BE2C (cell line): ENCODE measurements at regions not wholly inside any gene's neighbourhood (a gene's known extent, or its start where the extent isn't known, plus 50 kb on each side); places are given as distances from the start of the nearest gene placed in this dataset.

Experiments
- DNase-seq: peaks from one replicate; pipeline ENCODE4 v3.0.0-alpha.2; 2020
- H3K27me3 ChIP-seq: fragments of 250-450 bp; sonication (Bioruptor Pico); 2 replicates; pipeline ENCODE4 v1.5.1; 2020; ENCODE audit warnings: mild to moderate bottlenecking
- H3K36me3 ChIP-seq: fragments of 250-450 bp; sonication (Bioruptor Pico); 2 replicates; pipeline ENCODE4 v1.5.1; 2020; ENCODE audit warnings: mild to moderate bottlenecking
- H3K4me1 ChIP-seq: fragments of 250-450 bp; sonication (Bioruptor Pico); 2 replicates; pipeline ENCODE4 v1.5.1; 2020
- H3K4me3 ChIP-seq: 2 replicates; pipeline ENCODE4 v1.5.1; 2011; ENCODE audit warnings: low read depth, low read length
- H3K9me3 ChIP-seq: fragments of 250-450 bp; sonication (Bioruptor Pico); 2 replicates; pipeline ENCODE4 v1.5.1; 2020
- TF ChIP-seq, protein P1 (sequence below): IDR thresholded peaks from 2 replicates; pipeline ENCODE4 v1.5.1; 2012; ENCODE audit warnings: mild to moderate bottlenecking, low read depth, low read length

DNA sequence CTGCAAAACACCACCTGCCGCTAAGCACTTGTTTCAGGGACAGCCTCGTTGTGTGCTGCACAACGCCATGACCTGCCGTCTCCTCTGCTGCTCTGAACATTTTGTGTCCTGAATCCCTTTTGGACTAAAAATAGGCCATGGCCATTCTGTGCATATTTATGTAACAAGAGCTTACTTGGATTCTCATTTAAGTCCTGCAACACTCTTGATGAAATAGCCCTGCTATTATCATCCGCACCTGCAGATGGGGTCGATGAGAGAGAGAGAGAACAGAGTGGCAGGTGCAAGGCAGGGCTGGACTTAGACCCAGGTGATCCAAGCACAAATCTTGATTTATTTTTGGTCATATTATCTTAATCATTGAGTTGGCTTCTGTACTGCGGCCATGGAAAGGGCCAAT, 121.2 kb upstream of the PRKCQ start:
- TF ChIP-seq, protein P1, sequence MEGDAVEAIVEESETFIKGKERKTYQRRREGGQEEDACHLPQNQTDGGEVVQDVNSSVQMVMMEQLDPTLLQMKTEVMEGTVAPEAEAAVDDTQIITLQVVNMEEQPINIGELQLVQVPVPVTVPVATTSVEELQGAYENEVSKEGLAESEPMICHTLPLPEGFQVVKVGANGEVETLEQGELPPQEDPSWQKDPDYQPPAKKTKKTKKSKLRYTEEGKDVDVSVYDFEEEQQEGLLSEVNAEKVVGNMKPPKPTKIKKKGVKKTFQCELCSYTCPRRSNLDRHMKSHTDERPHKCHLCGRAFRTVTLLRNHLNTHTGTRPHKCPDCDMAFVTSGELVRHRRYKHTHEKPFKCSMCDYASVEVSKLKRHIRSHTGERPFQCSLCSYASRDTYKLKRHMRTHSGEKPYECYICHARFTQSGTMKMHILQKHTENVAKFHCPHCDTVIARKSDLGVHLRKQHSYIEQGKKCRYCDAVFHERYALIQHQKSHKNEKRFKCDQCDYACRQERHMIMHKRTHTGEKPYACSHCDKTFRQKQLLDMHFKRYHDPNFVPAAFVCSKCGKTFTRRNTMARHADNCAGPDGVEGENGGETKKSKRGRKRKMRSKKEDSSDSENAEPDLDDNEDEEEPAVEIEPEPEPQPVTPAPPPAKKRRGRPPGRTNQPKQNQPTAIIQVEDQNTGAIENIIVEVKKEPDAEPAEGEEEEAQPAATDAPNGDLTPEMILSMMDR, result no peak
- H3K36me3 ChIP-seq, result no peaks in the 10 kb centered on the region
- H3K9me3 ChIP-seq, result no peaks in the 10 kb centered on the region
- no peak overlapping the region for H3K4me3 ChIP-seq
- no peaks in the 10 kb centered on the region for H3K27me3 ChIP-seq
- DNase-seq, result no peak
- no peaks in the 10 kb centered on the region for H3K4me1 ChIP-seq

DNA sequence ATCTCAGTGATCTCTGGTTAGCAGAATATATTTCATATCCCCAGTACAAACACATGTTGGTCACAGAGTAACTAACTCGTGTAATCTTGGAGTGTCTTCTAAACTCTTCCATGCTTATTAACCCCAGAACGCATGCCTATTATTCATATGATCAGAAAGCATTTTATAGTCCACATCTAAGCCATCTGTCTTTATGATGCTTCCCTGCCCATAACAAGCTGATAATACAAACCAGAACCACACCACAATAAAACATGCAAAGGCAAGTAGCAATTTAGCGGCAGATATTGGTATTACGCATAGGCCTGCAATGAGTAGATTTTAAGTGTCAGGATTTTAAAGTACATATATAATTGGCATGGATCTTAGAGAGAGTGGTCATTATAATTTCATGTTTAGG, 120.0 kb upstream of the PRKCQ start:
- Histone ChIP-seq H3K36me3 (no peaks in the 10 kb centered on the region), H3K4me1 (no peaks in the 10 kb centered on the region), H3K4me3 (no peak overlapping the region), H3K27me3 (no peaks in the 10 kb centered on the region), H3K9me3 (no peaks in the 10 kb centered on the region)
- no peak for DNase-seq
- TF ChIP-seq, protein P1, result no peak

DNA sequence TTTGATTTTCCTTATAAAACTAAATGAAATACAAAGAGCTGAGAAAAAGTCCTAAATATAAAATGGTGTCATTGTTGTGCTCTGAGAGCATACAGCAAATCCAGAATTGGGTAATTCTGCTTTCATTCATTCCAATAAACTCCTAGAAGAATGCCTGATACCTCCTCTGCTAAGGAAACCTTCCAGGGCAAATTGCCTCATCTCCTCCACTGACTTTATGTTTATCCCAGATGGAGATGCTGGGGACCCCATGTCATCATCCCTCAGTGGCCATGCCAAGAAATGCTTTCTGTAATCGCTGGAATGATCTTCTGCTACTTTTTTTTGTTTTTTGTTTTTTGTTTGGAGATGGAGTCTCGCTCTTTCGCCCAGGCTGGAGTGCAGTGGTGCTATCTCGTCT, 119.3 kb upstream of the PRKCQ start:
- H3K27me3 ChIP-seq, result no peaks in the 10 kb centered on the region
- H3K36me3 ChIP-seq, result no peaks in the 10 kb centered on the region
- no peak overlapping the region for H3K4me3 ChIP-seq
- no peaks in the 10 kb centered on the region for H3K9me3 ChIP-seq
- TF ChIP-seq, protein P1, result no peak
- no peaks in the 10 kb centered on the region for H3K4me1 ChIP-seq
- DNase-seq, result no peak

DNA sequence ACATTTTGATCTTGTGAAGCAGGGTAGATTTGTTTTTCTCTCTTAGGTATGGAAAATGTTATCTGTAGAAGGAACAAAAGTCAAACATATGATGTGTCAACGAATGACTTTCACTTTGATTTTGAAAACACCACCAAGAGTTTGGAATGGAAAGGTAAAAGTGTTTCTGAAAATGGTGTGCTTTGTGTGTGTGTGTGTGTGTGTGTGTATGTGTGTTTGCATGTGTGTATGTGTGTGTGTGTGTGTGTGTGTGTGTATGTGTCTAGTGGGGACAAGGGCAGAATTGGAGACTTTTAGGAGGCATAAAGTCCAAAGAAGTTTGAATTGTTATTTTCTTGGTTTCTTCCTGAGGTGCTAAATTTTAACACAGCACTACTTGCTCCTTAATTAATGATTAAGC, 115.4 kb upstream of the PRKCQ start:
- no peak for DNase-seq
- Histone ChIP-seq H3K4me3 (no peak overlapping the region), H3K36me3 (no peaks in the 10 kb centered on the region), H3K27me3 (no peaks in the 10 kb centered on the region), H3K4me1 (no peaks in the 10 kb centered on the region), H3K9me3 (no peaks in the 10 kb centered on the region)
- TF ChIP-seq, protein P1, result no peak

DNA sequence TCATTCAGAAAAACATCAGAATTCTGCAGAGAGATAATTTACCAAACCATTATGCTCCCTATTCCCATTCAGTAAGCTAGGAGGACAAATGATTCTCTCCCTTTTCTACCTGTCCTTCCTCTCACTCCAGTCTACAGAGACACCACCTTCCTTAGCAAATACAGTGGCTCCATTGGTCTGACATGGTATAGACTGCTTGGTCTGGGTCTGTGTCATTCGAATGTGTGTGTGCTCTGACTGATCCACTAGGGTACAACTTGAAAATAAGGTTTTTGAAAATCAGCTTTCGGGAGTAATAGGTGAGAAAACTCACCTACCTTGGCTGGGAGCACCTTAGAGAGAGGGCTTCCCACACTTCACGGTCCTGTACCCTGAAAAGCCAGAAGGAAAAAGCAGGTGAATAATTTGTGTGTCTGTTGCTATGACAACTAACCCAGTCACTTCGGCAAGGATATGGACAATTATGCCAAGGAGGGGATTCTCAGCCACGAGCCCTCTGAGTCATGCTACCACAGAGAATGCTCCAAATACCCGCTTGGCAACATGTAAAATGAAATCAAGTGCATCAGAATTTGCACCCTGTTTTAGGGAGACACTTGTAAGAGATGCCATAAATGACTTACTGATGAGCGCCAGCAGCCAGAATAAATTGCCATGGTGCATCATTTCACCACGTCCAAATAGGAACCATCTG, 114.5 kb upstream of the PRKCQ start:
- no peak for DNase-seq
- Histone ChIP-seq H3K9me3 (no peaks in the 10 kb centered on the region), H3K27me3 (no peaks in the 10 kb centered on the region), H3K36me3 (no peaks in the 10 kb centered on the region), H3K4me1 (no peaks in the 10 kb centered on the region), H3K4me3 (no peak overlapping the region)
- TF ChIP-seq, protein P1, result no peak

DNA sequence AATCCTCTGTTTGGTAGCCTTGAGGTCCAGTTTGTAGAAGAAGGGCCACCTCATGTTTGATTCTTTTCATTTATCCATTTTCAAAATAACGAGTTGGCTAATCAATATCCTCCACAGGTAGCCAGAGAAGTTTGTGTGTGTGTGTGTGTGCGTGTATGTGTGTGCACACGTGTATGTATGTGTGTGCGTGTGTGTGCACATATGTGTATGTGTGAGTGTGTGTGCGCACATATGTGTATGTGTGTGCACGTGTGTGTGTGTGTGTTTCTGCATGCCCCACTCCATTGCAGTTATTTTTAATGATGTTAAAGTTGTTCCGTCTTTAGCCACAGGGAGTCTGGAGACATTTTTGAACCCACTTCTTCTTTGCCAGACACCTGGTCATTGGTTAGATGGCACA, 112.8 kb upstream of the PRKCQ start:
- Histone ChIP-seq H3K27me3 (no peaks in the 10 kb centered on the region), H3K4me1 (no peaks in the 10 kb centered on the region), H3K9me3 (no peaks in the 10 kb centered on the region), H3K4me3 (no peak overlapping the region), H3K36me3 (no peaks in the 10 kb centered on the region)
- TF ChIP-seq, protein P1, result no peak
- DNase-seq, result no peak
